H9 (cell line): ENCODE measurements at regions not wholly inside any gene's neighbourhood (a gene's known extent, or its start where the extent isn't known, plus 50 kb on each side); places are given as distances from the start of the nearest gene placed in this dataset.

Experiments used
- DNase-seq: peaks from one replicate; pipeline ENCODE4 v3.0.0-alpha.2; 2017
- H2AFZ ChIP-seq: one replicate; pipeline ENCODE4 v1.6.1; 2013; ENCODE audit warnings: mild to moderate bottlenecking, low read length, control low read depth, moderate library complexity
- H2AK5ac ChIP-seq: 2 replicates; pipeline ENCODE4 v1.6.1; 2013; ENCODE audit warnings: low read length, control low read depth, mixed read lengths; ENCODE audit not compliant: insufficient read length
- H2BK120ac ChIP-seq: one replicate; pipeline ENCODE4 v1.6.1; 2013; ENCODE audit warnings: low read depth, mild to moderate bottlenecking, low read length, control low read depth, inconsistent platforms; ENCODE audit not compliant: poor library complexity, severe bottlenecking
- H2BK12ac ChIP-seq: 2 replicates; pipeline ENCODE4 v1.6.1; 2013; ENCODE audit warnings: low read length, control low read depth, mixed read lengths, low read depth; ENCODE audit not compliant: insufficient read length
- H2BK15ac ChIP-seq: 2 replicates; pipeline ENCODE4 v1.6.1; 2013; ENCODE audit warnings: low read depth, low read length, control low read depth
- H2BK20ac ChIP-seq: one replicate; pipeline ENCODE4 v1.6.1; 2013; ENCODE audit warnings: low read depth, mild to moderate bottlenecking, low read length, control low read depth, inconsistent platforms; ENCODE audit not compliant: poor library complexity, severe bottlenecking
- H2BK5ac ChIP-seq: 2 replicates; pipeline ENCODE4 v1.6.1; 2013; ENCODE audit warnings: low read length, control low read depth, mixed read lengths; ENCODE audit not compliant: insufficient read length
- H3K14ac ChIP-seq: 2 replicates; pipeline ENCODE4 v1.6.1; 2013; ENCODE audit warnings: low read length, control low read depth; ENCODE audit not compliant: insufficient read depth
- H3K18ac ChIP-seq: 2 replicates; pipeline ENCODE4 v1.6.1; 2013; ENCODE audit warnings: low read depth, mild to moderate bottlenecking, mixed read lengths, low read length, control low read depth; ENCODE audit not compliant: insufficient read length
- H3K23ac ChIP-seq: 2 replicates; pipeline ENCODE4 v1.6.1; 2013; ENCODE audit warnings: low read length, control low read depth, mixed read lengths, low read depth; ENCODE audit not compliant: insufficient read length
- H3K23me2 ChIP-seq: 2 replicates; pipeline ENCODE4 v1.6.1; 2013; ENCODE audit warnings: low read depth, mild to moderate bottlenecking, mixed read lengths, low read length, control low read depth; ENCODE audit not compliant: insufficient read length, poor library complexity, severe bottlenecking
- H3K27ac ChIP-seq: 2 replicates; pipeline ENCODE4 v1.5.1; 2013; ENCODE audit warnings: low read length, control low read depth, mixed read lengths, low read depth; ENCODE audit not compliant: insufficient read length
- H3K27me3 ChIP-seq: 2 replicates; pipeline ENCODE4 v1.6.1; 2013; ENCODE audit warnings: low read length, control low read depth, inconsistent platforms; ENCODE audit not compliant: insufficient read depth
- H3K4ac ChIP-seq: 2 replicates; pipeline ENCODE4 v1.6.1; 2013; ENCODE audit warnings: low read depth, mild to moderate bottlenecking, control low read depth, inconsistent platforms, low read length, moderate library complexity
- H3K4me1 ChIP-seq: 2 replicates; pipeline ENCODE4 v1.6.1; 2013; ENCODE audit warnings: low read length, control low read depth, inconsistent platforms; ENCODE audit not compliant: insufficient read depth
- H3K4me2 ChIP-seq: 2 replicates; pipeline ENCODE4 v1.6.1; 2013; ENCODE audit warnings: low read length, control low read depth, mixed read lengths; ENCODE audit not compliant: insufficient read length, insufficient read depth
- H3K56ac ChIP-seq: 2 replicates; pipeline ENCODE4 v1.6.1; 2013; ENCODE audit warnings: low read depth, mild to moderate bottlenecking, mixed read lengths, low read length, control low read depth; ENCODE audit not compliant: insufficient read length
- H3K79me1 ChIP-seq: 2 replicates; pipeline ENCODE4 v1.6.1; 2013; ENCODE audit warnings: low read depth, mild to moderate bottlenecking, moderate library complexity, low read length, control low read depth, inconsistent platforms; ENCODE audit not compliant: insufficient read depth, poor library complexity, severe bottlenecking
- H3K79me2 ChIP-seq: 2 replicates; pipeline ENCODE4 v1.6.1; 2013; ENCODE audit warnings: low read length, control low read depth, inconsistent platforms; ENCODE audit not compliant: insufficient read depth
- H3K9ac ChIP-seq: 2 replicates; pipeline ENCODE4 v1.6.1; 2013; ENCODE audit warnings: low read length, control low read depth, mixed read lengths; ENCODE audit not compliant: insufficient read length; ENCODE audit errors: extremely low read depth
- H3K9me3 ChIP-seq: one replicate; pipeline ENCODE4 v1.6.1; 2013; ENCODE audit warnings: low read depth, low read length, inconsistent platforms; ENCODE audit not compliant: control insufficient read depth
- H3T11ph ChIP-seq: one replicate; pipeline ENCODE4 v1.6.1; 2013; ENCODE audit warnings: mild to moderate bottlenecking, low read length, control low read depth, inconsistent platforms
- H4K20me1 ChIP-seq: one replicate; pipeline ENCODE4 v1.6.1; 2013; ENCODE audit not compliant: control insufficient read depth, insufficient read length, insufficient read depth
- H4K5ac ChIP-seq: 2 replicates; pipeline ENCODE4 v1.6.1; 2013; ENCODE audit warnings: low read depth, mild to moderate bottlenecking, mixed read lengths, low read length, control low read depth; ENCODE audit not compliant: insufficient read length
- H4K8ac ChIP-seq: replicated peaks from 2 replicates; pipeline ENCODE4 v1.6.1; 2013; ENCODE audit warnings: low read length, control low read depth, mixed read lengths, low read depth; ENCODE audit not compliant: insufficient read length
- H4K91ac ChIP-seq: 2 replicates; pipeline ENCODE4 v1.6.1; 2013; ENCODE audit warnings: low read depth, mild to moderate bottlenecking, moderate library complexity, mixed read lengths, low read length, control low read depth; ENCODE audit not compliant: insufficient read length
- H3K27ac Mint-ChIP-seq, 3 experiments: 2 replicates in 2 of 3; 3 replicates in 1 of 3; pipeline ENCODE4 v1.8.0; 2020 to 2021; ENCODE audit warnings: mixed read lengths in 3 of 3, mild to moderate bottlenecking in 1 of 3, moderate library complexity in 1 of 3
- H3K27me3 Mint-ChIP-seq: 2 replicates; pipeline ENCODE4 v1.8.0; 2021; ENCODE audit warnings: low read depth, mild to moderate bottlenecking, moderate library complexity, mixed read lengths
- H3K36me3 Mint-ChIP-seq, 3 experiments: 2 replicates in 2 of 3; 3 replicates in 1 of 3; pipeline ENCODE4 v1.8.0; 2020 to 2021; ENCODE audit warnings: low read depth in 3 of 3, mixed read lengths in 3 of 3; ENCODE audit not compliant: insufficient read depth in 1 of 3
- H3K4me1 Mint-ChIP-seq, 2 experiments: 2 replicates each; pipeline ENCODE4 v1.8.0; 2020; ENCODE audit warnings: mixed read lengths in 2 of 2
- H3K4me3 Mint-ChIP-seq, 2 experiments: 2 replicates in 1 of 2; 3 replicates in 1 of 2; pipeline ENCODE4 v1.8.0; 2020 to 2021; ENCODE audit warnings: mild to moderate bottlenecking in 2 of 2, mixed read lengths in 2 of 2, moderate library complexity in 1 of 2
- H3K9me3 Mint-ChIP-seq, 2 experiments: 2 replicates in 1 of 2; 3 replicates in 1 of 2; pipeline ENCODE4 v1.8.0; 2020; ENCODE audit warnings: mild to moderate bottlenecking in 2 of 2, mixed read lengths in 2 of 2, moderate library complexity in 1 of 2
- CTCF ChIP-seq: fragments of 200-600 bp; sonication (generic); conservative IDR thresholded peaks from 3 replicates; pipeline ENCODE4 v1.8.0; 2021; ENCODE audit warnings: antibody characterized with exemption, mild to moderate bottlenecking
- WGBS: extraction: QIAGEN DNeasy Blood & Tissue Kit; methylation state at CpG from one replicate; pipeline ENCODE4 v1.1.7; 2013; ENCODE audit warnings: missing lambda C conversion rate, low lambda C conversion rate, mixed read lengths; ENCODE audit not compliant: insufficient read length; ENCODE audit errors: extremely low coverage; 5-methylcytosine and 5-hydroxymethylcytosine counted together

- no peak overlapping the region for H3K4me3 Mint-ChIP-seq
- H2BK20ac ChIP-seq = no peak overlapping the region
- no peak overlapping the region for H2AFZ ChIP-seq
- no peak overlapping the region for H2BK12ac ChIP-seq
- H3K9me3 ChIP-seq = no peaks in the 10 kb centered on the region
- DNase-seq = peak; percentile 18
- H3K14ac ChIP-seq = peak overlapping the region; percentile 62; the same call in 1 of the 2 replicates
- H4K20me1 ChIP-seq = no peaks in the 10 kb centered on the region
- H2AK5ac ChIP-seq = no peak overlapping the region
- H3K4ac ChIP-seq = no peak overlapping the region
- no peaks in the 10 kb centered on the region for H3K79me1 ChIP-seq
- H3K4me2 ChIP-seq = no peak overlapping the region
- no peak overlapping the region for H3K27ac ChIP-seq
- no peak overlapping the region for H3K9ac ChIP-seq
- no peaks in the 10 kb centered on the region; a peak in 1 of 7 replicates for H3K36me3 Mint-ChIP-seq
- WGBS = no CpG with 5 or more reads among the region's 9 CpGs
- no peak overlapping the region for H3T11ph ChIP-seq
- H3K18ac ChIP-seq = no peak overlapping the region
- H3K27me3 ChIP-seq = no peaks in the 10 kb centered on the region
- H2BK15ac ChIP-seq = no peak overlapping the region
- no peaks in the 10 kb centered on the region for H3K4me1 ChIP-seq
- H3K79me2 ChIP-seq = no peaks in the 10 kb centered on the region
- no peaks in the 10 kb centered on the region for H3K9me3 Mint-ChIP-seq
- no peak overlapping the region for H4K8ac ChIP-seq
- H3K23ac ChIP-seq = no peak overlapping the region
- peaks cover 5 to 14% of the 10 kb centered on the region in 2 experiments; a peak in 3 of 4 replicates for H3K4me1 Mint-ChIP-seq
- H2BK120ac ChIP-seq = no peak overlapping the region
- no peaks in the 10 kb centered on the region for H3K23me2 ChIP-seq
- no peak for TF ChIP-seq CTCF
- no peak overlapping the region for H3K56ac ChIP-seq
- H3K27ac Mint-ChIP-seq = no peak overlapping the region
- H4K5ac ChIP-seq = no peak overlapping the region
- peaks cover 3% of the 10 kb centered on the region for H3K27me3 Mint-ChIP-seq
- H2BK5ac ChIP-seq = no peak overlapping the region
- no peak overlapping the region for H4K91ac ChIP-seq
Measured at GRCh38 chr3:13135251-13135810, 62.1 kb upstream of the IQSEC1 start.
